ENCODE measurements at regions not wholly inside any gene's neighbourhood (a gene's known extent, or its start where the extent isn't known, plus 50 kb on each side); places are given as distances from the start of the nearest gene placed in this dataset.
"Not testable (repeated sequence)": the region's sequence is repeated elsewhere in the genome, so short reads cannot be mapped to it uniquely, and the experiment has no call there.

GRCh38 chr2:91562184-91562583, 2870.7 kb downstream of the RPIA start:
- H3K4me3 ChIP-seq (ENCODE audit: low read depth, low read length), result not testable (repeated sequence)

DNA sequence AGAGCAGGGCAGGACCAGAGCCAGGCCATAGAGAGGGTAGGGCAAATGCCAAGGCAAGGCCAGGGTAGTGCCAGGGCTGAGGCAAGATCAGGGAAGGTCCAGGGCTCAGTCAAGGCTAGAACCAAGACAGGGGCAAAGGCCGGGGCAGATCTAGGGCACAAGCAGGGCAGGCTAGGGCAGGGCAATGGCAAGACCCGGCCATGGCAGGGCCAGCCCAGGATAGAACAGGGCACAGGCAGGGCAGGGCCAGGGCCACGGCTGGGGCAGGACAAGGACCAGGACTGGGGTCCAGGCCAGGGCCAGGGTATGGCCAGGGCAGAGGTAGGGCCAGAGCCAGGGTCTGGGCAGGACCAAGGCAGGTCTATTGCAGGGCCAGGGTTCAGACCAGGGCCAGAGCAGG, 2873.2 kb downstream of the RPIA start:
- not testable (repeated sequence) for H3K4me3 ChIP-seq (ENCODE audit: low read depth, low read length)

GRCh38 chr2:91565689-91566430, 2874.4 kb downstream of the RPIA start:
- not testable (repeated sequence) for H3K4me3 ChIP-seq (ENCODE audit: low read depth, low read length)

- H3K4me3 ChIP-seq (ENCODE audit: low read depth, low read length), result not testable (repeated sequence)
These were observed 2875.1 kb downstream of the RPIA start for GRCh38 chr2:91566611-91567010.

DNA sequence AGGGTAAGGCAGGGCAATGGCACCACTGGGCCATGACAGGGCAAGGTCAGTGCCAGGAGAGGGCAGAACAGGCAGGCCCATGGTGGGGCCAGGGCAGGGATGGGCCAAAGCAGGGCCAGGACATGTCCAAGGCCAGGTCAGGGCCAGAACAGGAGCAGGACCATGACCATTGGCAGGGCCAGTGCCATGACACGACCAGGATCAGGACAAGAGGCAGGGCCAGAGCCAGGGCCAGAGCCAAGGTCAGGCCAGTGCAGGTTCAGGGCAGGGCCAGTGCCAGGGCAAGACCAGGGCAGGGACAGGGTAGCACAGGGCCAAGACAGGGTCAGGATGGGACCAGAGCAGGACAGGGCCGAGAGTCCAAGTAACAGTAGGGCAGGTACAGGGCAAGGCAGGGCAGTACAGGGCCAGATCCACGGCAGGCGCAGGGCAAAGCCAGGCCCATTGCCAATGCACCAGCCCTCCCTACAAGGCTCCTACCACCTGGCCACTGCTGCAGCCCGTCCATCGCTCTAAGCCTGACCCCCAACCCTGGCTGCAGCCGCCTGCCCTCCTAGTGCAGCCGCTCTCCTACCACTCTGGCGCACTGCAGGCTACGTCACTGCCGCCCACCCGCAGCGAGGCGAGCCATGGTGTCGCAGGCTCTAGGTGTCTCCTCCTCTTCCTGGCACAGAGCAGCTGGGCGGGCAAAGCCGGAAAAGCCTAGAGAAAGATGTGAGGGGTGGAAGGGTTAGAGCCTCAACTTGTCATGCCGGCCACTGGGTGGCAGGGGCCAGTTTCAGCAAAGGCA, 2876.3 kb downstream of the RPIA start:
- H3K4me3 ChIP-seq (ENCODE audit: low read depth, low read length), result not testable (repeated sequence)

- H3K4me3 ChIP-seq (ENCODE audit: low read depth, low read length), result not testable (repeated sequence)
These were observed 2877.2 kb downstream of the RPIA start for GRCh38 chr2:91568391-91569338.

DNA sequence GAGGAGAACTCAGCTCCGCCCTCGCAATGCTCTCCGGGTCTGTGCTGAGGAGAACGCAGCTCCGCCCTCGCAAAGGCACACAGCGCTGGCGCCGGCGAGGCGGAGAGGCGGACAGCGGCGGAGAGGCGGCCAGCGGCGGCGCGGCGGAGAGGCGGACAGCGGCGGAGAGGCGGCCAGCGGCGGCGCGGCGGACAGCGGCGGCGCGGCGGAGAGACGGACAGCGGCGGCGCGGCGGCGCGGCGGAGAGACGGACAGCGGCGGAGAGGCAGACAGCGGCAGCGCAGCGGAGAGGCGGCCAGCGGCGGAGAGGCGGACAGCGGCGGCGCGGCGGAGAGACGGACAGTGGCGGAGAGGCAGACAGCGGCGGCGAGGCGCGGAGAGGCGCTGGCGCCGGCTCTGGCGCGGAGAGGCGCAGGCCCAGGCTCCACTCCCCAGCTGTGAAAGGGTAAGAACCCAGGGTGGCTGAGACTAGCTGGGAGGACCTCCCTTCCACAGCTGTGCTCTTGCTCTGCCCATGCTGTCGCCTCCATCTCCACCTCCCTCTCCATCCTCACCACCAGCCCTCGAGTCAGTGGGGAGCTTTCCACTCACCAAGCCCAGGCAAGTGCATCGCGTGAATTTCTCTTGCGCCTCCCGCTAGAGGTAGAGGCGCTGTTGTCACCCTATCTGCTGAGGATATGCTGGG, 2879.9 kb downstream of the RPIA start:
- not testable (repeated sequence) for H3K4me3 ChIP-seq (ENCODE audit: low read depth, low read length)

DNA sequence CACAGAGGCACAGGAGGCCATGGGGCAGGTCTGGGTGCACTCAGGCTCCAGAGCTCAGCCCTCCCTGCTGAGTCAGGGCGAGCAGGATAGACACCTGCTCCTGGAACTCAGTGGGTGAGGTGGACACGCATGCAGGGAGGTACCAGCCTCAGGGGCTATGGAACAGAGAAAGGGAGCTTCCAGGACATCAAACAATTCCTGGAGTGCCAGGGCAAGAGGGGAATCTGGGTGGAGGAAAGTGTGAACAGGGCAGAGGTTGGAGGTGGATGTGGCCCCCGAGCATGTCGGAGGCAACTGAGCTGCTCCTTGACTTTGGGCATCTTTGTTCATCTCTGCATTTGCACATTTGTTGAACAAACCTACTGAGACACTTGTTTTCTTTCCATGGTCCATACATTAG, 2881.5 kb downstream of the RPIA start:
- H3K4me3 ChIP-seq (ENCODE audit: low read depth, low read length), result not testable (repeated sequence)

GRCh38 chr2:91573755-91574154, 2882.3 kb downstream of the RPIA start:
- not testable (repeated sequence) for H3K4me3 ChIP-seq (ENCODE audit: low read depth, low read length)

- not testable (repeated sequence) for H3K4me3 ChIP-seq (ENCODE audit: low read depth, low read length)
These were observed 2882.8 kb downstream of the RPIA start for GRCh38 chr2:91574255-91574654.

GRCh38 chr2:91575701-91576100, 2884.2 kb downstream of the RPIA start:
- not testable (repeated sequence) for H3K4me3 ChIP-seq (ENCODE audit: low read depth, low read length)

- not testable (repeated sequence) for H3K4me3 ChIP-seq (ENCODE audit: low read depth, low read length)
These were observed 2885.9 kb downstream of the RPIA start for GRCh38 chr2:91577406-91577805.

DNA sequence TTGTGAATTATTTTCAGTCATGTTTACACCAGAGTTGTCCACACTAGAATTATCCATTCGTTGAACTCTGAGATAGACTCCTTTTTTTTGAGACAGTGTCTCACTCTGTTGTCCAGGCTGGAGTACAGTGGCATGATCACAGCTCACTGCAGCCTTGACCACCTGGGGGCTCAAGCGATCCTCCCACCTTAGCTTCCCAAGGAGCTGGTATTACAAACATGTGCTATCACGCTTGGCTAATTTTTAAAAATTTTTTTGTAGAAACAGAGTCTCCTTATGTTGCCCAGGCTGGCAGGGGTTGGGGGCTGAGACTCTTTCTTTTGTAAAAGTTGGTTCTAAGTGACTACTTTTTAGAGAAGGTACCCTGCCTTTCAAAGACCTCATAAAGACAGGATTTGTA, 2887.2 kb downstream of the RPIA start:
- not testable (repeated sequence) for H3K4me3 ChIP-seq (ENCODE audit: low read depth, low read length)

DNA sequence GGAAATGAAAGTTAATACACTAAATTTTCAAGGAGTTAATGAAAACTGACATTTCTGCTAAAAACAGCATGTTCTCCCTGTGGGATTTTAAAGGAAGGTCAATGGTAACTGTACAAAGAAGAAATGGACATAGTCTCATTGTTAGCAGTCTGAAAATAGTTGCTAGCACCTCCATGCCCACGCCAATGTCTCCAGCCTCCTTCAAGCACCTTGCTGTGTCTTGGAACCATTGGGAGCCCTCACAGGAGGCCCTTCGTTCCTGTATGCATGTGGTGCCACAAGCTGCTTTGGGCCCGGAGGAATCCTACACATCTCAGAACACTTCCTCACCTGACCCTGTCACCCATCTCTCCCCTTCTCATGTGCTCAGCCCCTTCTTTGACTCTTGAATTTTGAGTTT, 2888.1 kb downstream of the RPIA start:
- H3K4me3 ChIP-seq (ENCODE audit: low read depth, low read length), result not testable (repeated sequence)

- not testable (repeated sequence) for H3K4me3 ChIP-seq (ENCODE audit: low read depth, low read length)
These were observed 2888.6 kb downstream of the RPIA start for GRCh38 chr2:91580043-91580442.

GRCh38 chr2:91587098-91587497, 2895.6 kb downstream of the RPIA start:
- not testable (repeated sequence) for H3K4me3 ChIP-seq (ENCODE audit: low read depth, low read length)

DNA sequence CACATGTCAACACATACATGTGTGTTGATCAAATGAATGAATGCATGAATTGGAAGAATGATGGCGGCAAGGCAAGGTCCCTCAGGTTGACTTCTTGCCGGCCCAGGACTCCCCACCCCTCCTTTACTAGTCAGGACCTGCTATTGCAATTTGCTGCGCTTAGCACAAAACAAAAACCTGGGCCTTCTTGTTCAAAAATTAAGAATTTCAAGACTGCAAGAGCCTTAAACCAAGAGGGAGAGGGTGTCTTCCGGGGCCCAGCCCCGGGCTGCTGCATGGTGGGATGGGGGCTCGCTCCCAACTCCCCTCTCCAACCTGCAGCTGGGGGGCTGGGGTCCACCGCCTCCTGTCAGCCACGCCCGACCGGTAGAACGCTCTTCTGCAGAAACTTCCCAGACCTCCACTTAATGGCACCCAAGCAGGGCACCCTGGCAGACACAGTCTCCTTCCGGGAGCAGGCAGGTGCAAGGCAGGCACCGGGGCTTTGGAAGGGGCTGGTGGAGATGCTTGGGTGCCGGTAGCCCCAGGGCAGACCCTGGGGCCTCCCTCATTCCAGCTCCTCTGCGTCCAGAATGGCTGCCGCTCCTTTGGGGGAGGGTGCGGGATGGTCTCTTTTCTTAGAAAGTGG, 2896.5 kb downstream of the RPIA start:
- not testable (repeated sequence) for H3K4me3 ChIP-seq (ENCODE audit: low read depth, low read length)

DNA sequence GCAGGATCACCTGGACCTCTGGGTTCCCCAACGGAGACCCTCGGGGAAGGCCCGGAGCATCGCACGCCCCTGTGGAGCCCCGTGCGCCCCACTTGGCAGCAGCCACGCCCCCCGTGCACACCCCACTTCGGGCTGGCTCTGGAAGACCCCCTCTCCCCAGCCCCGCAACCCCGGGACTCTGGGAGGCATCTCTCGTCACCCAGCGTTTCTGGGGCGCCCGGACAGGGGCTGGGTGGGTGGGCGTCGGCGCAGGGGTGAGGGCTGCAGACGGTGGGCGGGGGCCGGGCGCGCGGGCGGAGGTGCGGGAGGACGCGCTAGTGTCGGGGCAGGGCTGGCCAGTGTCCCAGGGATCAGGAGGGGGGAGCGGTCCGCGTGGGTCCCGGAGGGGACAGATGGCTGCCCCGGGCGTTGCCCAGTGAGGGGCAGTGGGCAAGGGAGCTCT, 2897.3 kb downstream of the RPIA start:
- H3K4me3 ChIP-seq (ENCODE audit: low read depth, low read length), result not testable (repeated sequence)

DNA sequence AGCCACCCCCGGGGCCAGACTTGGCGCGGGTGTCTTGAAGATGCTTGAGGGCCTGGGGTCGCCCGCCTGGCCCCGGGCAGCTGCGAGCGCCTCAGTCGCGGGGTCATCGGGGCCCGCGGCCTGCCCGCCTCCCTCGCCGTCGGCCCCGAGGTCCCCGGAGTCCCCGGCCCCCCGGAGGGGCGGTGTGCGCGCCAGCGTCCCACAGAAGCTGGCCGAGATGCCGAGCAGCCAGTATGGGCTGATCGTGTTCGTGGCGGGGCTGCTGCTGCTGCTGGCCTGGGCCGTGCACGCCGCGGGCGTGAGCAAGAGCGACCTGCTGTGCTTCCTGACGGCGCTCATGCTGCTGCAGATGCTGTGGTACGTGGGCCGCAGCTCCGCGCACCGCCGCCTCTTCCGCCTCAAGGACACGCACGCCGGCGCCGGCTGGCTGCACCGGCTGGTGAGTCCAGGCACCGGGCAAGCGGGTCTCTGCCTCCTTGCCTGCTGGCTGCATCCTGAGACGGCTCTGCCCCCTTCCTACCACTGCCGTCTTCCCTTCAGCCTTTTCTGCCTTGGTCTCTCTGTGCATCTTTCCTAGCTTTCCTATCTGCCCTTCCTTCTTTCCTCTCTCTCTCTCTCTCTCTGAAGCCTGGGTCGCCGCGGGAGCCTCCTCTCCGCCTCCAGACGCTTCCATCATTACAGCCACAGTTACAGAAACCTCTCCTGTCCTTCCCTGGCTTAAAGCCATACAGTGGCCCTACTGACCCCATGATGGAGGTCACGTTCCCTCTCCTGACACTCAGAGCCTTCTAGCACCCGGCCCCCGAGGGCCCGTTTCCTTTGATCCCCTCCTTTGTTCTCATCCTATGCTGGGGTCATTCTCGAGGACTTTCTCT, 2898.2 kb downstream of the RPIA start:
- not testable (repeated sequence) for H3K4me3 ChIP-seq (ENCODE audit: low read depth, low read length)
